Fibroblast of lung (primary cell): ENCODE measurements at regions not wholly inside any gene's neighbourhood (a gene's known extent, or its start where the extent isn't known, plus 50 kb on each side); places are given as distances from the start of the nearest gene placed in this dataset.

ENCODE experiments used
- DNase-seq, 2 donors: peaks; one replicate each; pipeline versions ENCODE4 v3.0.0 to v3.0.0-alpha.2; 2010; ENCODE audit warnings: low read depth in 2 of 2
- H2AFZ ChIP-seq: 2 replicates; pipeline ENCODE4 v1.5.1; 2012; ENCODE audit warnings: low read length, control low read depth, inconsistent platforms
- H3K27ac ChIP-seq: 2 replicates; pipeline ENCODE4 v1.5.1; 2011; ENCODE audit warnings: low read length, control low read depth; ENCODE audit not compliant: insufficient read depth
- H3K27me3 ChIP-seq: 2 replicates; pipeline ENCODE4 v1.5.1; 2011; ENCODE audit warnings: mild to moderate bottlenecking, low read length; ENCODE audit not compliant: control insufficient read depth, insufficient read depth
- H3K36me3 ChIP-seq: 2 replicates; pipeline ENCODE4 v1.5.1; 2011; ENCODE audit warnings: low read length; ENCODE audit not compliant: control insufficient read depth, insufficient read depth
- H3K4me1 ChIP-seq: 2 replicates; pipeline ENCODE4 v1.5.1; 2011; ENCODE audit warnings: low read length; ENCODE audit not compliant: control insufficient read depth, insufficient read depth; ENCODE audit errors: extremely low read depth
- H3K4me2 ChIP-seq: 2 replicates; pipeline ENCODE4 v1.5.1; 2011; ENCODE audit warnings: low read length, control low read depth; ENCODE audit not compliant: insufficient read depth; ENCODE audit errors: extremely low read depth
- H3K4me3 ChIP-seq, 4 experiments: fragments of 200-600 bp in 1 of 4; sonication (generic) in 1 of 4; replicated peaks in 1 of 4; 2 replicates each; pipeline ENCODE4 v1.5.1; 2011 to 2016; ENCODE audit warnings: low read length in 4 of 4, low read depth in 3 of 4, mild to moderate bottlenecking in 3 of 4, control low read depth in 2 of 4, inconsistent platforms in 1 of 4, mixed read lengths in 1 of 4; ENCODE audit not compliant: insufficient read depth in 1 of 4; ENCODE audit errors: control extremely low read depth in 1 of 4
- H3K79me2 ChIP-seq: 2 replicates; pipeline ENCODE4 v1.5.1; 2012; ENCODE audit warnings: mild to moderate bottlenecking, low read length, inconsistent platforms; ENCODE audit not compliant: control insufficient read depth, insufficient read depth
- H3K9ac ChIP-seq: 2 replicates; pipeline ENCODE4 v1.5.1; 2011; ENCODE audit warnings: mild to moderate bottlenecking, low read length, control low read depth; ENCODE audit not compliant: insufficient read depth
- H3K9me3 ChIP-seq: 2 replicates; pipeline ENCODE4 v1.5.1; 2012; ENCODE audit warnings: low read depth, low read length; ENCODE audit not compliant: control insufficient read depth, insufficient read depth
- H4K20me1 ChIP-seq: 2 replicates; pipeline ENCODE4 v1.5.1; 2011; ENCODE audit warnings: low read length; ENCODE audit not compliant: control insufficient read depth, insufficient read depth; ENCODE audit errors: extremely low read depth
- CTCF ChIP-seq, 2 donors: IDR thresholded peaks in 1 of 2; conservative IDR thresholded peaks in 1 of 2; 1 replicate in 1 of 2; 2 replicates in 1 of 2; pipeline ENCODE4 v1.5.1; 2011 to 2012; ENCODE audit warnings: low read length in 2 of 2, control low read depth in 1 of 2, inconsistent platforms in 1 of 2, low read depth in 1 of 2, mild to moderate bottlenecking in 1 of 2
- EZH2 ChIP-seq: IDR thresholded peaks from 2 replicates; pipeline ENCODE4 v1.5.1; 2012; ENCODE audit warnings: low read length, control low read depth, mild to moderate bottlenecking; ENCODE audit errors: missing control alignments

- Histone ChIP-seq H2AFZ (peak overlapping the region; percentile 9), H3K9me3 (no peaks in the 10 kb centered on the region)
- TF ChIP-seq CTCF (conservative IDR thresholded peaks at IDR 0.05 in 1 of 2, IDR thresholded peaks at IDR 0.05 in 1 of 2; ENCODE audit: low read depth in 1 of 2, low read length in 2 of 2) (no peak), EZH2 (no peak)
Measured at GRCh38 chr3:147618691-147619090, 209.5 kb downstream of the ZIC1 start.

GRCh38 chr3:147619921-147620560 is 210.9 kb downstream of the ZIC1 start:
- Histone ChIP-seq H3K36me3 (no peaks in the 10 kb centered on the region), H3K4me1 (no peaks in the 10 kb centered on the region), H3K79me2 (no peaks in the 10 kb centered on the region), H3K4me3 (no peak overlapping the region), H3K27me3 (no peaks in the 10 kb centered on the region), H2AFZ (no peak overlapping the region), H4K20me1 (no peaks in the 10 kb centered on the region), H3K9ac (no peak overlapping the region), H3K27ac (no peak overlapping the region), H3K4me2 (no peak overlapping the region), H3K9me3 (no peaks in the 10 kb centered on the region)
- no peak for TF ChIP-seq CTCF (conservative IDR thresholded peaks at IDR 0.05 in 1 of 2, IDR thresholded peaks at IDR 0.05 in 1 of 2; ENCODE audit: low read depth in 1 of 2, low read length in 2 of 2)
- TF ChIP-seq EZH2, result no peak
- peak in 1 of 2 donors; percentile 12 for DNase-seq

More at GRCh38 chr3:147618691-147619090, 209.5 kb downstream of the ZIC1 start:
- Histone ChIP-seq H3K27me3 (no peaks in the 10 kb centered on the region), H3K4me1 (no peaks in the 10 kb centered on the region), H4K20me1 (no peaks in the 10 kb centered on the region), H3K36me3 (no peaks in the 10 kb centered on the region), H3K4me2 (no peak overlapping the region), H3K4me3 (no peak overlapping the region), H3K79me2 (no peaks in the 10 kb centered on the region), H3K27ac (no peak overlapping the region), H3K9ac (no peak overlapping the region)
- no peak for DNase-seq

GRCh38 chr3:147620906-147621305 is 211.7 kb downstream of the ZIC1 start:
- no peaks in the 10 kb centered on the region for H4K20me1 ChIP-seq
- no peaks in the 10 kb centered on the region for H3K9me3 ChIP-seq
- H3K9ac ChIP-seq, result no peak overlapping the region
- TF ChIP-seq CTCF (conservative IDR thresholded peaks at IDR 0.05 in 1 of 2, IDR thresholded peaks at IDR 0.05 in 1 of 2; ENCODE audit: low read depth in 1 of 2, low read length in 2 of 2) (no peak), EZH2 (no peak)
- no peaks in the 10 kb centered on the region for H3K36me3 ChIP-seq
- H3K79me2 ChIP-seq, result no peaks in the 10 kb centered on the region
- no peaks in the 10 kb centered on the region for H3K4me1 ChIP-seq
- H2AFZ ChIP-seq, result no peak overlapping the region
- H3K27me3 ChIP-seq, result no peaks in the 10 kb centered on the region
- H3K4me2 ChIP-seq, result no peak overlapping the region
- no peak overlapping the region for H3K4me3 ChIP-seq
- peak in 1 of 2 donors; percentile 60 for DNase-seq
- H3K27ac ChIP-seq, result no peak overlapping the region
